Activated naive CD8-positive, alpha-beta T cell treated with anti-CD3 and anti-CD28 coated beads, Interleukin-2, amount 50 U/mL, for 24 hours (primary cell): ENCODE measurements at regions not wholly inside any gene's neighbourhood (a gene's known extent, or its start where the extent isn't known, plus 50 kb on each side); places are given as distances from the start of the nearest gene placed in this dataset.

Experiments
- ATAC-seq: fragments of 150-1000 bp; cut with Tn5 transposase; one replicate; pipeline ENCODE4 v1.10.0; 2021
- DNase-seq: peaks from one replicate; pipeline ENCODE4 v3.0.0; 2021
- H3K27ac Mint-ChIP-seq: one replicate; pipeline ENCODE4 v1.8.0; 2021; ENCODE audit warnings: mild to moderate bottlenecking, mixed read lengths
- H3K27me3 Mint-ChIP-seq: one replicate; pipeline ENCODE4 v1.8.0; 2021; ENCODE audit warnings: mixed read lengths
- H3K36me3 Mint-ChIP-seq: one replicate; pipeline ENCODE4 v1.8.0; 2021; ENCODE audit warnings: low read depth, mixed read lengths
- H3K4me1 Mint-ChIP-seq: one replicate; pipeline ENCODE4 v1.8.0; 2021; ENCODE audit warnings: mixed read lengths
- H3K4me3 Mint-ChIP-seq: one replicate; pipeline ENCODE4 v1.8.0; 2021; ENCODE audit warnings: mild to moderate bottlenecking, moderate library complexity, mixed read lengths
- H3K9me3 Mint-ChIP-seq: one replicate; pipeline ENCODE4 v1.8.0; 2021; ENCODE audit warnings: mixed read lengths

DNA sequence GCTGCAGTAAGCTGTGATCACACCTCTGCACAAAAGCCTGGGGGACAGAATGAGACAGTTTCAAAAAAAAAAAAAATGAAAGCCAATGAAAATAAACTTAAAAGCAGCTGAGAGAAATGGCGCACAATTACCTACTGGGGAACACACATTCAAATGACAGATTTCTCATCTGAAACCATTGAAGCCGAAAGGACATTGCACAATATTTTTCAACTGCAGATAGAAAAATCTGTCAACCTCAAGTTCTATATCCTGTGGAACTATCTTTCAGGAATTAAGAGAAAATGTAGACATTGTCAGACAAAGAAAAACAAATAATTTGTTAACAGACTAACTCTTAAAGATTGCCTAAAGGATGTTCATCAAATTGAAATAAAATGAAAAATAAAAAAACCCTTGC lies 442.8 kb downstream of the MATN1 start:
- H3K27ac Mint-ChIP-seq: no peak overlapping the region
- no peak for ATAC-seq
- no peaks in the 10 kb centered on the region for H3K36me3 Mint-ChIP-seq
- no peak for DNase-seq
- no peak overlapping the region for H3K4me3 Mint-ChIP-seq
- H3K9me3 Mint-ChIP-seq: no peaks in the 10 kb centered on the region
- peaks cover 2% of the 10 kb centered on the region for H3K27me3 Mint-ChIP-seq
- peaks cover 12% of the 10 kb centered on the region for H3K4me1 Mint-ChIP-seq

DNA sequence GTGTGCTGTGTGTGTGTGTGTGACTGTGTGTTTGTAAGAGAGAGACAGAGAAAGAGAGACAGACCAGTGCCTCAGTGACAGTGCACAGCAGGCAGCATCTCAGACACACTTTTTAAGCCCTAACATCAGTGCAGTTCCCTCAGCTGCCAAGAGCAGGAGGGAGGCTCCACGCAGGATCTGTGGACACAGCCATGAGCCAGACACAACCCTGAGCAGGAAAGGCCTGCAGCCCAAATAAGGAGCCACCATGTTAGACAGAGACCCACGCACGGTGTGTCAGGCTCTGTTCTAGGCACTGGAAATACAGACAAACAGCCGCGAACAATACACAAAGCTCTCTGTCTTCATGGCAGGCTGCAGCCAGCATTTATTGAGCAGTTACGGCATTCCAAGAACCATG lies 445.5 kb downstream of the MATN1 start:
- no peaks in the 10 kb centered on the region for H3K36me3 Mint-ChIP-seq
- ATAC-seq (no peak), DNase-seq (no peak)
- no peak overlapping the region for H3K27ac Mint-ChIP-seq
- H3K27me3 Mint-ChIP-seq: peaks cover 2% of the 10 kb centered on the region
- no peaks in the 10 kb centered on the region for H3K9me3 Mint-ChIP-seq
- no peak overlapping the region for H3K4me3 Mint-ChIP-seq
- peaks cover 8% of the 10 kb centered on the region for H3K4me1 Mint-ChIP-seq

DNA sequence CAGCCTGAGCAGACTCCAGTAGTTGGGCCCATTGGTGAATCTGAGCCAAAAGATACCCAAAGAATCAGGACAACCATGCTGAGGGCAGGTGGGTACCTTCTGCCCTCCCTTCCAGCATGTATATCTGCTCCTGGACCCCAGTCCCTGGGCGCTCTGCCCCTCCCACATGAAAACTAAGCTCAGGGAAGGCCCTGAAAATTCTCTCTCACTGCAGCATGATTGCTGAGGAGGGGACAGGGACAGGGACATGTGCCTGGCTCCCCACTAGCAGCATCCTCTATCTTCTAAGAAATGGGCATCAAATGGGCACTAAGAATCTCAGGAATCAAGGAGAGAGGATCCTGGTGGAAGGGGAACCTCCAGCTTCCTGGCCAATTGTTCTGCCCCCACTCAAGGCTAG lies 446.0 kb downstream of the MATN1 start:
- H3K4me1 Mint-ChIP-seq: peaks cover 4% of the 10 kb centered on the region
- H3K36me3 Mint-ChIP-seq: no peaks in the 10 kb centered on the region
- no peak for ATAC-seq
- H3K4me3 Mint-ChIP-seq: no peak overlapping the region
- H3K27ac Mint-ChIP-seq: no peak overlapping the region
- no peaks in the 10 kb centered on the region for H3K9me3 Mint-ChIP-seq
- H3K27me3 Mint-ChIP-seq: peaks cover 3% of the 10 kb centered on the region
- no peak for DNase-seq

DNA sequence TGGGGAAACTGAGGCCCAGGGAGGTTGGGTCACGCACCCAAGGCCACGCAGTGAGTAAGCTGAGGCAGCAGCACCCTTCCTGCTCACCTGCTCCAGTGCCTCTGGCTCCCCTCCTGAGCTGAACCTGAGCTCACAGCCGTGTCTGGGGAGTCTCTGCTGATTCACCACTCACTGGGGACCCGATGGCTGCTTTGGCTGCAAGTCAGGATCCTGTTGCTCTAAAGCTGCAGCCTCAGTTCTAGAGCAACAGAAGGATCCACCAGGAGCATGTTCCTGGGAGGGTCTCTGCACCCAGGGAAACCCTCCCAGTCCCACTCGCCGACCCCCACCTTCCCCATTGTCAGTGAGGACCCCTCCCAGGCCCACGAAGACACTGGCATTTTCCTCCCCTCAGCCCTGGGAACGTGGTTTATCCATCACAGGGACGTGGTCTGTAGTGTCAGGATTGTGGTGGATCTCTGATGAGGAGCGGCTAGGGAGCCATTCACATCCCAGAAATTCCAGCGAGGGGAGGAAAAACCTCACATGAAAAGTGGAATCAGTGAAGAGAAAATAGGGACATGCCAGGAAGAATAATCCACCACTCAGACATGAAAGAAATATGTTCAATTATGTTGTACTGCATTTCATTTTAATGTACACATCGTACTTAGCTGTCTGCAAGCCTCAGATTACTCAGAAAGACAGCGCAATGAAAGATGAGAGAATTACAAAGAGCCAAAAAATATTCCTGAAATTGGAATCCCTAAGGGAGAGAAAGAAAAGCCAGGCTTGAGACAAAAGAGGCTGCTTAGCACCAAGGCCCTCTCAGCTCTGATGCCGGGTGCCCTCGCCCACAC lies 447.2 kb downstream of the MATN1 start:
- ATAC-seq: no peak

DNA sequence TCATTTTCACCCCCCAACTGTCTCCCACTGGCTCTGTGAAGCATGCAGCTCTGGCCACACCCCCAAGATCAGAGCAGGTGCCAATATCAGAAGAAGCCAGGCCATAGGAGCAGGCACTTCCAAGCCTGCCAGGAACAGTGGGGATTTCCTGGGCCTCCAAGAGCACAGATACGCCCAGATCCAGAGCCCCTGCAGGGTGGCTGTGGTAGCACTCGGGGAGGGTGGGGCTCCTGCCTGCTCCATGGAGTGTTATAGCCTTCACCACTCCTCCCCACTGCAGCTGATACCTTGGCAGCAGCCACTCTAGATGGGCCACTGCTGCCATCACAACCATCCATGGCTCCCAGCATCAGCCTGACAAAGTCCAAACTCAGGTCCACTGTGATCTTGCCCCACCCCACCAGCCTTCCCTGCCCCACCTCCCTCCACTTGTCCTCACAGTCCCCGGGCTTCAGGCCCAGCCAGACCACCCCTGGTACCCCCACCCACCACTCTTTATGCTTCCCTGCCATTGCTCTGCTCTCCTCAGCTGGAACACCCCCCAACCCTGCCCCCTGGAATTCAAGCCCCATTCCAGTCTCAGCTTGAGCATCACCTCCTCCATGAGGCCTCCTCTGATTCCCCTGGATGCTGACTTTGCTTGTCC lies 448.3 kb downstream of the MATN1 start:
- no peak overlapping the region for H3K4me3 Mint-ChIP-seq
- ATAC-seq (no peak), DNase-seq (no peak)
- H3K9me3 Mint-ChIP-seq: no peaks in the 10 kb centered on the region
- H3K36me3 Mint-ChIP-seq: no peaks in the 10 kb centered on the region
- peaks cover 6% of the 10 kb centered on the region for H3K27me3 Mint-ChIP-seq
- H3K4me1 Mint-ChIP-seq: no peaks in the 10 kb centered on the region
- H3K27ac Mint-ChIP-seq: no peak overlapping the region

More for the DNA sequence above, 447.2 kb downstream of the MATN1 start:
- Mint-ChIP-seq H3K4me1 (no peaks in the 10 kb centered on the region), H3K27ac (no peak overlapping the region), H3K36me3 (no peaks in the 10 kb centered on the region), H3K4me3 (no peak overlapping the region), H3K27me3 (peaks cover 3% of the 10 kb centered on the region), H3K9me3 (no peaks in the 10 kb centered on the region)
- DNase-seq: no peak

DNA sequence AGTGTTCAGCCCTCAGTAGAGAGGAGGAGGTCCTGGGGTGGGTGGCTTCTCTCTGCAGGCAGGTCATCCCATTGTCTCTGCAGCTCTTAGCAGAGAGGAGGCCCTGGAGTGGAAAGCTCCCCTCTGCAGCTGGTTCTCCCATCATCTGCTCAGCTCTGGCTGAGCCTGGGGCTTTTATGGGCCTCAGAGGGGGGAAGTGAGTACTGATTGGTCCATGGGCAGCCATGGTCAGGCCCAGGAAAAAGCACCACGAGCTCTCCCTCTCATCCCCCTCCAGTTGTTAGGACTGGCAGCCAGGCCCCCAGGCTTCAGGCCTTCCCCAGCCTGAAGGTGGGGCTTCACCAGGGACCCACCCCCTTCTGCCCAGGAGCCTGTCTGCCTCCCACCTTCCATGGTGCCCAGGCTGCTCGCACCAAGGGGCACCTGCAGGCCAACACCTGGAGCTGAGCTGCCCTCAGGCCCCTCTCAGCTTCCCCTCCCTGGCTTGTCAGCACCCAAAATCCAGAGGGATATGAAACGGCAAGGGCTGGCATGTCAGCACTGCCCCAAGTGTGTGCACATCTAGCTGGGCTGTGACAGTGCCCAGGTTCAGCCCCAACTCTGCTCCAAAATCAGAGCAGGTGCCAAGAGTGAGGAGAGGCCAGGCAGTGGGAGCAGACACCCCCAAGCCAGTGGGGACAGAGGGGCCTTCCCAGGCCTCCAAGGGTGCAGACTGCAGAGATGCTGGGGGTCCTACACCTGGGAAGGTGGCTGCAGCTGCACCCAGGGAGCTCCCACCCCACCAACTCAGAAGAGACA lies 449.0 kb downstream of the MATN1 start:
- no peak overlapping the region for H3K4me3 Mint-ChIP-seq
- no peak overlapping the region for H3K27ac Mint-ChIP-seq
- no peaks in the 10 kb centered on the region for H3K36me3 Mint-ChIP-seq
- H3K9me3 Mint-ChIP-seq: no peaks in the 10 kb centered on the region
- DNase-seq: no peak
- ATAC-seq: no peak
- no peaks in the 10 kb centered on the region for H3K4me1 Mint-ChIP-seq
- peaks cover 6% of the 10 kb centered on the region for H3K27me3 Mint-ChIP-seq

DNA sequence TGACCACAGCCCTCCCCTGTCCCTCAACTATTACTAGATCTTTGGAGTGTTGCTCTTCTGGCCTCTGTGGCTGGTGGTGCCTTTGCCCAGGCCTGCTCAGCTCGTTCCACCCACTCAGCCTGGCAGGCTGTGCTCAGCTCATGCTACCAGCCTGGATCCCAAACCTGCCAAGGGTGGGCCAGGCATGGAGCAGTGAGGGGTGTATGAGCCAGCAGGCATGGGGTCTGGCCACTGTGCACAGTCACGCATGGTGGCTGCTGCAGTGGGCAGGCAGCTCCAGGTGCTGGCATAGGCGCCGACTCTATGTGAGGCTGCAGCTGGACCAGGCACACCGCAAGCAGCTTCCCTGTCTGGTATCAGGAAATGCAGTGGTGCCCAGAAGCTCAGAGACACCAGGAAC lies 449.9 kb downstream of the MATN1 start:
- Mint-ChIP-seq H3K4me3 (no peak overlapping the region), H3K36me3 (no peaks in the 10 kb centered on the region), H3K27me3 (peaks cover 6% of the 10 kb centered on the region), H3K27ac (no peak overlapping the region), H3K9me3 (no peaks in the 10 kb centered on the region), H3K4me1 (no peaks in the 10 kb centered on the region)
- ATAC-seq: no peak
- no peak for DNase-seq

DNA sequence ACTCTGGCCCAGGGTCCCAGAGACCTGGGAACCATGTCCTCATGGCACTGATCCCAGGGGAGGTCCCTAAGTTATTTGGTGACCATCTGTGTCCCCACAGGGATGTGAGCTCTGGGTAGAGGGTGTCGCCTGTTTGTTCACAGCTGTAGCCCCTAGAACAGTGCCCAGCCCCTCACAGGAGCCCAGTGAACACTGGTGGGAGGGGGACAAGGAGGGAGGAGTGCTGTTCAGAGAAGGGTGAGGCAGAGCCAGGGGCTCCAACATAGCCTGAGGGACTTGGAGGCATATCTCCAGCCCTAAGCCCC lies 450.4 kb downstream of the MATN1 start:
- no peaks in the 10 kb centered on the region for H3K36me3 Mint-ChIP-seq
- no peaks in the 10 kb centered on the region for H3K4me1 Mint-ChIP-seq
- H3K27ac Mint-ChIP-seq: no peak overlapping the region
- peaks cover 6% of the 10 kb centered on the region for H3K27me3 Mint-ChIP-seq
- H3K9me3 Mint-ChIP-seq: no peaks in the 10 kb centered on the region
- no peak for ATAC-seq
- DNase-seq: no peak
- H3K4me3 Mint-ChIP-seq: no peak overlapping the region

DNA sequence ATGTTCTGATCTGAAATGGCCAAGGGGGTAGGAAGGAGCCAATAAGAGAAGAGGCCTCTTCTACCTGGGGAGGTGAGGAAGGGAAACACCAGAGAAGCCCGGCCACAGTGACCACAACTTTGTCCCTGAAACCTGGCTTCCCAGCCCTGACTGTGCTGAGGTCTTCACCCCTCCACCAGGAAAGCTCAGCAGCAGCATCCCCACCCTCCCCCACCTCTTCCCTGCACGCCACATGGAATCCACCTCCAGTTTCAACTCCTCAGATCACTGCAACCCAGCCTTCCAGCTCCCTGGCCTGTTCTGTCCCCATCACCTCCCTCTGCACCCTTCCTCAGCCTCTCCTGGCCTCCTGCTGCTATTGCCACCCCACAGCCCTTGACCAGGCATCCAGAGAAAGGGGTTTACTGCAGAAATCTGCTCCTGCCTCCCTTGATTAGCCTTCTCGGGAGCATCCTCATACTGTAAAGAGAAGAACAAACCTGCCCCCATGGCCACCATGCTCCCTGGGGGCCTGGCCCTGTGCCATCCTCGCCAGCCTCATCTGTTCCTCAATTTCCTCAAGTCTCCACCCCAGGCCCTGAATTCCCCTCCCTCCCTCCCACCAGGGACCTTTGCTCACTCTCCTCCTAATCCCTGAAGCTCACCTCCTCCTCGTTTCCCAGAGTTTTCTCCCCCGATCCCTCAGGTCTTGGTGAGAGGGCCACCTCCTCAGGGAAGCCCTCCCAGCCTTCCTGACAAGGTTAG lies 450.9 kb downstream of the MATN1 start:
- H3K9me3 Mint-ChIP-seq: no peaks in the 10 kb centered on the region
- no peaks in the 10 kb centered on the region for H3K4me1 Mint-ChIP-seq
- H3K4me3 Mint-ChIP-seq: no peak overlapping the region
- ATAC-seq (no peak), DNase-seq (no peak)
- no peaks in the 10 kb centered on the region for H3K36me3 Mint-ChIP-seq
- H3K27me3 Mint-ChIP-seq: peaks cover 4% of the 10 kb centered on the region
- H3K27ac Mint-ChIP-seq: no peak overlapping the region

DNA sequence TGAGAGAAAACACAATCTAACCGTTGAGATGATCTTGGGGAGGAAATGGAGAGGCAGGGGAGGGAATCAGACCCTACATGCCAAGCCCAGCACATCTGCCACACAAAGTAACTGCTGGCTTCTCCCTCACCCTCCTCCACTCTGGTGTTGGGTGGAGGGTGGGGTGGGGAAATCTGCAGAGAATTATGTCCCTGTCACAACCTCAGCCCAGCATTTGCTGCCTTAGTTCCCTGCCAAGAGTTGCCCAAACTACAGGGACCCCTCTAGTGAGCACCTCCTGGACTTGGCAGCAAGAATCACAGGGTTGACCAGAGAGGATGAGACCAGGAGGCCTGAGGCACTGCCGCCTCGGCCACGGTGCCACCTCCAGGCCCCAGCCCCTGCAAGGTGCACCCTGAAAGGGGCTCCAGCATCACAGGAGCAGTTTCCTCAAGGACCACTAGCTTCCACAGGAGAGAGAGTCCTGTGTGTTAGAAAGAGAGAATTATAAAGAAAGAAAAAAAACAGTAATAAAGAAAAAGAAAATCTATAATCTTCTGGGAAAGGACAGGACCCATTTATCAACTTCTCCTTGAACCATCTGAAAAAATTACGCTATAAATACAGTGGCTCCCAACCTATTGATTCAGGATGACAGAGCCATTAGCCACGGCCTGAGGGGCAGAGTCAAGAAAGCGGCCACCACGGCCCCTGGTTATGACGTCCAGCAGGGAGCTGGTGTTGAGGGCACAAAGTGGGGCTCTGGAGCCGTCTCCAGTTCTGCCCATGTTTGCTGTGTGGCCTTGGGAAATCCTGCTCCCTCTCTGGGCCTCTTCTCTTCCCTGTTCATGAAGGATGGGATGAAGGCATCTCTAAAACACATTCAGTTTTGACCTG lies 451.7 kb downstream of the MATN1 start:
- DNase-seq (no peak), ATAC-seq (no peak)
- no peaks in the 10 kb centered on the region for H3K4me1 Mint-ChIP-seq
- H3K9me3 Mint-ChIP-seq: no peaks in the 10 kb centered on the region
- peaks cover 4% of the 10 kb centered on the region for H3K27me3 Mint-ChIP-seq
- H3K4me3 Mint-ChIP-seq: no peak overlapping the region
- no peaks in the 10 kb centered on the region for H3K36me3 Mint-ChIP-seq
- H3K27ac Mint-ChIP-seq: no peak overlapping the region

DNA sequence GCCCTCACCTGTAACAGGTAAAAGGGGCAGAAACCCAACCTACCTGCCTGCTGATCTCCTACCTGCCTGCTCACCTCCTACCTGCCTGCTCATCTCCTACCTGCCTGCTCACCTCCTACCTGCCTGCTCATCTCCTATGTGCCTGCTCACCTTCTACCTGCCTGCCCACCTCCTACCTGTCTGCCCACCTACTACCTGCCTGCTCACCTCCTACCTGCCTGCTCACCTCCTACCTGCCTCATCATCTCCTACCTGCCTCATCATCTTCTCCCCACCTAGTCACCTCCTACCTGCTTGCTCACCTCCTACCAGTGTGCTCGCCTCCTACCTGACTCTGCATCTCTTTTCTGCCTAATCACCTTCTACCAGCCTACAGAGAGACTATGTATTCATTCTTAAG lies 452.9 kb downstream of the MATN1 start:
- Mint-ChIP-seq H3K27me3 (peaks cover 4% of the 10 kb centered on the region), H3K4me3 (no peak overlapping the region), H3K4me1 (no peaks in the 10 kb centered on the region)

DNA sequence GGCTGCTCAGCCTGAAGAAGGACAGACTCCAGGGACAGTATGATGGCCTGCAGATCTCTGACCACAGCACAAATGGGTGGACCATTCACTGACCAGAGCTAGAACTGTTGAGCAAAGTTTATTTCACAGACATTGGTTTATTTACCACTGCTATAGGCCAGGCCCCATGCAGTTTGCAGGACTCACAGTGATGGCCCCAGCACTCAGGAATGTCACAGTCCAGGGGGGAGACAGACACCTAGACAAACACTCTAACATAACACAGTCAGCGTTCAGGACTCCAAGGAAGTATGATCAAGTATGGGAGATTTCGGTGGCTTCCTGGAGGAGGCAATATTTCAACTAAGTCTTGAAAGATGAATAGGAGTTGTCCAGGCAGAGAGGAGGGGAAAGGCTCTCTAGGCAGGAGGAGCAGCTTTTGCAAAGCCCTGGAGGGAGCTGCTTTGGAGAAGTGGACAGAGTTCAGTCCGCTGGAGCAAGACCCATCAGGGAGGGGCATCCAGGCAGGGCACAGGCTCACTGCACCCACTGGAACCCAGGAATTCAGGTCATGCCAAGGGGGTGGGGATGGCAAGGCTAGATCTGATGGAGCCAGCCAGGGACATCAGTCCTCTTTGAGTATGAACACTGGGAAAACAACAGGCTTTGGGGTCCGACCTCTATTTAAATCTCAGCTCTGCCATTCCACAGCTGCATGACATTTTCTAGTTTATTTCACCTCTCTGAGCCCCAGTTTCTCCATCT lies 454.3 kb downstream of the MATN1 start:
- no peak for DNase-seq
- H3K27me3 Mint-ChIP-seq: peaks cover 4% of the 10 kb centered on the region
- no peaks in the 10 kb centered on the region for H3K4me1 Mint-ChIP-seq
- no peak overlapping the region for H3K27ac Mint-ChIP-seq
- H3K9me3 Mint-ChIP-seq: no peaks in the 10 kb centered on the region
- no peak for ATAC-seq
- H3K36me3 Mint-ChIP-seq: no peaks in the 10 kb centered on the region
- no peak overlapping the region for H3K4me3 Mint-ChIP-seq

More for the DNA sequence above, 452.9 kb downstream of the MATN1 start:
- Mint-ChIP-seq H3K27ac (no peak overlapping the region), H3K36me3 (no peaks in the 10 kb centered on the region), H3K9me3 (no peaks in the 10 kb centered on the region)
- ATAC-seq (no peak), DNase-seq (no peak)

DNA sequence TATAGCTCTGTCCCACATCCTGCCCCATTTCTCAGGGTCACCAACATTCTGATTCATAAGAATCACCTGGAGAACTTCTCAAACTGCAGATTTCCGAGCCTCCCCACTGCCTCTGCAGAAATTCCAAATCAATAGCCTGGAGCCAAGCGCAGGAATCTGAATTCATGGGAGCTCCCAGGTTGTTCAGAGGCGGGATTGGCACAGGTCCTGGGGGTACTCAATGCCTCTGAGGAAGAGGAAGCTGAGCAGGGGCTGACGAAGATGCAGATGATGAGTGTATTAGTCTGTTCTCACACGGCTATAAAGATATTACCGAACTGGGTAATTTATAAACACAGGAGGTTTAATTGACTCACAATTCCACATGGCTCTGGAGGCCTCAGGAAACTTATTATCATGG lies 455.5 kb downstream of the MATN1 start:
- Mint-ChIP-seq H3K4me3 (no peak overlapping the region), H3K9me3 (no peaks in the 10 kb centered on the region), H3K4me1 (no peaks in the 10 kb centered on the region), H3K27ac (no peak overlapping the region), H3K36me3 (no peaks in the 10 kb centered on the region), H3K27me3 (peaks cover 4% of the 10 kb centered on the region)
- DNase-seq (no peak), ATAC-seq (no peak)
